Stomach (tissue), 8 donors: ENCODE measurements at regions not wholly inside any gene's neighbourhood (a gene's known extent, or its start where the extent isn't known, plus 50 kb on each side); places are given as distances from the start of the nearest gene placed in this dataset.

Source experiments
- DNase-seq, 2 donors: peaks; one replicate each; pipeline versions ENCODE4 v3.0.0 to v3.0.0-alpha.2; 2013 to 2019
- H3K27ac ChIP-seq, 5 donors: fragments of 200-600 bp in 4 of 5; sonication (generic) in 4 of 5; one replicate each; pipeline ENCODE4 v1.5.1; 2013 to 2019; ENCODE audit warnings: mild to moderate bottlenecking in 1 of 5, moderate library complexity in 1 of 5
- H3K27me3 ChIP-seq, 3 donors: fragments of 200-600 bp; sonication (generic); one replicate each; pipeline ENCODE4 v1.5.1; 2017 to 2019; ENCODE audit warnings: mixed run types in 1 of 3
- H3K36me3 ChIP-seq, 4 donors: fragments of 200-600 bp; sonication (generic); 1 replicate in 3 of 4; 2 replicates in 1 of 4; pipeline ENCODE4 v1.5.1; 2016 to 2019
- H3K4me1 ChIP-seq, 4 donors: fragments of 200-600 bp; sonication (generic); one replicate each; pipeline ENCODE4 v1.5.1; 2016 to 2019
- H3K4me3 ChIP-seq, 4 donors: fragments of 200-600 bp; sonication (generic) in 3 of 4; one replicate each; pipeline ENCODE4 v1.5.1; 2016 to 2019; ENCODE audit warnings: mild to moderate bottlenecking in 1 of 4
- H3K9me3 ChIP-seq, 4 donors: fragments of 200-600 bp; sonication (generic); one replicate each; pipeline ENCODE4 v1.5.1; 2016 to 2019
- CTCF ChIP-seq, 7 experiments: fragments of 450-650 bp in 4 of 7; fragments of 200-600 bp in 3 of 7; sonication (generic) in 3 of 7; IDR thresholded peaks; one replicate each; pipeline ENCODE4 v1.5.1; 2016 to 2019; ENCODE audit warnings: antibody characterized with exemption in 7 of 7, control low read depth in 2 of 7, mild to moderate bottlenecking in 1 of 7
- EP300 ChIP-seq: sonication (generic); formaldehyde crosslinking; IDR thresholded peaks from one replicate; pipeline ENCODE4 v1.6.1; 2017; ENCODE audit warnings: antibody characterized with exemption
- POLR2A ChIP-seq, 4 donors: fragments of 450-650 bp; IDR thresholded peaks; one replicate each; pipeline ENCODE4 v1.6.1; 2016; ENCODE audit warnings: antibody characterized with exemption in 4 of 4, control low read depth in 2 of 4, mild to moderate bottlenecking in 1 of 4, moderate library complexity in 1 of 4
- POLR2AphosphoS5 ChIP-seq, 3 donors: sonication (generic); formaldehyde crosslinking; IDR thresholded peaks; one replicate each; pipeline ENCODE4 v1.6.1; 2016; ENCODE audit warnings: antibody characterized with exemption in 3 of 3
- WGBS, 5 donors: extraction: QIAGEN DNeasy Blood & Tissue Kit in 3 of 5; methylation state at CpG; one replicate each; pipeline versions ENCODE4 v1.1.5 to v1.1.7; 2013 to 2018; 5-methylcytosine and 5-hydroxymethylcytosine counted together
- intact Hi-C: fragments of 100-400 bp; cut with DNase I; formaldehyde crosslinking; loops from one replicate; pipeline ENCODE4 v1.15.1; 2023; ENCODE audit warnings: low total_unique reads
- donor health status: healthy with polysubstance abuse.
- donor health status: Bipolar disorder and iron deficiency.
- donor health status: healthy.

DNA sequence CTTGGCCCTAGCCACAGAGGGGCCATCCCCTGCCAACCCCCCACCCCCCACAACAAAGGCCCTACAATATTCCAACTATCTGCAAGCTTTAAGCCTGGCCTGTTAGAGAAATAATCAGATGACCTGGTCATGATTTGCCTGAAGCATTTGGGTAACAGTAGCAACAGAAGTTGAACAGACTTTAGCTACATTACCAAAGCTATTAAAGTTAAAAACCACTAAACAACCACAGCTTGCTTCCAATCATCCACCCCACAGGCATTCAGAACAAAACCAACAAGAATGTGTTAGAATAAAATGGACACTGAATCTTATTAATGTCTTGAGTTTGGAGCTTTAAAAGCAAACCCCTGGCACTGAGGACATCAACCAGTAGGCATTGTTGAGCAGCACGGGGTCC, 250.9 kb downstream of the LRFN2 start:
- H3K9me3 ChIP-seq: no peaks in the 10 kb centered on the region
- no peak for DNase-seq
- H3K36me3 ChIP-seq: no peaks in the 10 kb centered on the region
- H3K4me3 ChIP-seq: no peak overlapping the region
- 72 to 100% (median 89%) methylated on average over 1 of the region's 1 CpG for WGBS, 5 donors
- intact Hi-C loops: loop anchor here (10.0 kb wide), 1 partner anchor 249 kb away; the partner anchor contains the start of gene LRFN2
- no peak for TF ChIP-seq CTCF (IDR thresholded peaks at IDR 0.05)
- no peak for TF ChIP-seq POLR2A (IDR thresholded peaks at IDR 0.05)
- TF ChIP-seq EP300: no peak
- TF ChIP-seq POLR2AphosphoS5 (IDR thresholded peaks at IDR 0.05): no peak
- H3K27ac ChIP-seq: no peak overlapping the region
- no peaks in the 10 kb centered on the region for H3K4me1 ChIP-seq
- peaks cover 0 to 44% (median 4%) of the 10 kb centered on the region in 3 donors for H3K27me3 ChIP-seq

DNA sequence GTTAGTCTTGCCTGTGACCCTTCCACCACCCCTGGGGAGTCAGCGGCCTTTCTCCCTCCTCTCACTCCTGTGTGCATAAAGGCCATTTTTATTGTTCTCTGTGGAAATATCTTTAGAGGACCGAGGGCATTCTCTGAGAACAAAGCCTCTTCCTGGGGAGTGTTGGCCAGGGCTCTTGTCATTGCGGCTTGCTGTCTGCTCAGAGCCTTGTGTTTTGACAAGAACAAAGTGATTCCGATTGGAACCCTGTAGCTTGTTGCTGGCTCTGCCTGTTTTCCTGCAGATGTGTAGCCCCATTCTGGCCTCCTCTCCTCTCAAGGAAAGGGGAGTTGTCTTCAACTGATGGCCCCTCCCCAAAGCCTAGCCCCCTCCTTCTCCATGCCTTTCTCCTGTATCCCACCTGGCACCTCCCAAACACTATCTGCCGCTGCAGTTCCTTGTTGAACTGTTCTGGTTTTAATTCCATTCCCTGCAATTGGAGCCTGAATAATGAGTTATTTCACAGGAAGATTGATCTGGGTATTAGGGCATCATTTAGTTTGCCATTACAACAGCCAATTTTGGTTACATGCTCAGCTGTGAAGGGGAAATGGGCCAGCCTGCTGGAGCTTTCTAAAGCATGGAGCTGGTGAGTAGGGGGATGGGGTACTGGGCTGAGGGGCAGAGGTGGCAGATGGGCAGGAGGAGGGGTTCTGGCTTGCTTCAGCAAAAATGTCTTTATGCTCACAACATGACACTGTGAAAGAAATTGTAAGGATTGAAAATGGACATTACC, 252.5 kb downstream of the LRFN2 start:
- Histone ChIP-seq H3K9me3 (no peaks in the 10 kb centered on the region), H3K4me3 (no peak overlapping the region), H3K27me3 (peaks cover 0 to 45% (median 4%) of the 10 kb centered on the region in 3 donors), H3K36me3 (no peaks in the 10 kb centered on the region), H3K4me1 (no peaks in the 10 kb centered on the region), H3K27ac (no peak overlapping the region)
- intact Hi-C loops: loop anchor here (10.0 kb wide), 1 partner anchor 250 kb away; the partner anchor contains the start of gene LRFN2
- TF ChIP-seq POLR2AphosphoS5 (IDR thresholded peaks at IDR 0.05): no peak
- no peak for TF ChIP-seq CTCF (IDR thresholded peaks at IDR 0.05)
- no peak for TF ChIP-seq EP300
- TF ChIP-seq POLR2A (IDR thresholded peaks at IDR 0.05): no peak
- WGBS, 5 donors: 44 to 64% (median 53%) methylated on average over 5 of the region's 5 CpGs
- no peak for DNase-seq

DNA sequence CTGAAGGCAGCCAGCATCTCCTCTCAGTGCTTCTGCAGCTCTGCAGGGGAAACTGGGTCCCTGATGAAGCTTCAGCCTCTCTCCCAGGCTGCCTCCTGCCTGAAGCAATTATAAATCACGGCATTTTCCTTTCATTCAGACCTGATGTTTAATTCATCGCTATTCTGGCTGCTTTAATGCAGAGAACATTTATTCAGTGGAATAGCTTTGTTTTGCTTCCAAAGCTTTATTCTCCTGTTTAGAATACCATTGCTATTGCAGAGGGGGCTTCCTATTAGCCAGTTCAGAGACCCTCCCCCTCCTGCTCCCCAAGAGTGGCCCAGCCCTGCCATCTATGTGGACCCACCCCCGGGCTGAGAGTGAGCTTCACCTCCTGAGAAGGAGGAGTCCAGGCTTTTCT, 255.6 kb downstream of the LRFN2 start:
- Histone ChIP-seq H3K27ac (no peak overlapping the region), H3K36me3 (no peaks in the 10 kb centered on the region), H3K4me3 (no peak overlapping the region), H3K4me1 (no peaks in the 10 kb centered on the region), H3K9me3 (no peaks in the 10 kb centered on the region), H3K27me3 (peaks cover 0 to 50% (median 4%) of the 10 kb centered on the region in 3 donors)
- DNase-seq: no peak
- intact Hi-C loops: loop anchor here (10.0 kb wide), 1 partner anchor 253 kb away; the partner anchor contains the start of gene LRFN2
- 62 to 79% (median 66%) methylated on average over 3 of the region's 3 CpGs for WGBS, 5 donors
- TF ChIP-seq POLR2AphosphoS5 (IDR thresholded peaks at IDR 0.05) (no peak), POLR2A (IDR thresholded peaks at IDR 0.05) (no peak), EP300 (no peak), CTCF (IDR thresholded peaks at IDR 0.05) (no peak)

- Histone ChIP-seq H3K4me3 (no peak overlapping the region), H3K9me3 (no peaks in the 10 kb centered on the region), H3K4me1 (no peaks in the 10 kb centered on the region), H3K27me3 (peaks cover 0 to 55% (median 4%) of the 10 kb centered on the region in 3 donors), H3K36me3 (no peaks in the 10 kb centered on the region), H3K27ac (no peak overlapping the region)
- intact Hi-C loops: loop anchor here (10.0 kb wide), 1 partner anchor 254 kb away; the partner anchor contains the start of gene LRFN2
- TF ChIP-seq CTCF (IDR thresholded peaks at IDR 0.05) (no peak), POLR2AphosphoS5 (IDR thresholded peaks at IDR 0.05) (no peak), EP300 (no peak), POLR2A (IDR thresholded peaks at IDR 0.05) (no peak)
- no peak for DNase-seq
- 52 to 76% (median 70%) methylated on average over 2 to 4 of the region's 4 CpGs for WGBS, 5 donors
Measured at GRCh38 chr6:40330301-40330721, 256.9 kb downstream of the LRFN2 start.
